HEK293 (cell line): ENCODE measurements at regions not wholly inside any gene's neighbourhood (a gene's known extent, or its start where the extent isn't known, plus 50 kb on each side); places are given as distances from the start of the nearest gene placed in this dataset.

Experiments
- CTCF ChIA-PET: fragments of 350-600 bp; formaldehyde crosslinking; extraction: SDS; loops from one replicate; lab custom pipeline; 2021; ENCODE audit warnings: antibody characterized with exemption; lab: Yijun Ruan, JAX
- POLR2A ChIA-PET: fragments of 300-600 bp; formaldehyde crosslinking; extraction: SDS; loops from one replicate; lab custom pipeline; 2020; ENCODE audit warnings: antibody characterized with exemption, inconsistent platforms; lab: Yijun Ruan, JAX
- H3K27ac ChIP-seq: fragments of 200-500 bp; sonication (Bioruptor generic); 2 replicates; pipeline ENCODE4 v1.5.1; 2014; ENCODE audit warnings: low read depth, low read length, control low read depth, inconsistent platforms; ENCODE audit errors: extremely low read depth
- H3K36me3 ChIP-seq, 2 experiments: fragments of 200-500 bp in 1 of 2; sonication (Bioruptor generic) in 1 of 2; 1 replicate in 1 of 2; 2 replicates in 1 of 2; pipeline ENCODE4 v1.5.1; 2014 to 2017; ENCODE audit warnings: inconsistent platforms in 2 of 2, low read length in 2 of 2; ENCODE audit not compliant: control insufficient read depth in 2 of 2, insufficient read depth in 1 of 2
- H3K4me1 ChIP-seq: fragments of 200-500 bp; sonication (Bioruptor generic); 2 replicates; pipeline ENCODE4 v1.5.1; 2014; ENCODE audit warnings: mild to moderate bottlenecking, low read length, inconsistent platforms; ENCODE audit not compliant: control insufficient read depth, insufficient read depth
- H3K4me3 ChIP-seq: 2 replicates; pipeline ENCODE4 v1.5.1; 2011; ENCODE audit warnings: low read depth, mild to moderate bottlenecking, control low read depth, low read length, moderate library complexity
- H3K9me3 ChIP-seq: fragments of 200-500 bp; sonication (Bioruptor generic); 2 replicates; pipeline ENCODE4 v1.5.1; 2014; ENCODE audit warnings: low read depth, low read length, inconsistent platforms; ENCODE audit not compliant: control insufficient read depth, insufficient read depth
- BCL11A ChIP-seq: fragments of 450-650 bp; formaldehyde crosslinking; IDR thresholded peaks from 2 replicates; pipeline ENCODE4 v1.5.1; 2016; ENCODE audit warnings: low read depth, missing biosample characterization, missing genetic modification characterization
- FEZF1 ChIP-seq: fragments of 450-650 bp; formaldehyde crosslinking; IDR thresholded peaks from 2 replicates; pipeline ENCODE4 v1.5.1; 2016; ENCODE audit warnings: missing biosample characterization, missing genetic modification characterization
- KLF16 ChIP-seq: fragments of 450-650 bp; formaldehyde crosslinking; IDR thresholded peaks from 2 replicates; pipeline ENCODE4 v1.5.1; 2017; ENCODE audit warnings: missing biosample characterization, missing genetic modification characterization
- MYNN ChIP-seq: fragments of 450-650 bp; formaldehyde crosslinking; IDR thresholded peaks from 2 replicates; pipeline ENCODE4 v1.5.1; 2016; ENCODE audit warnings: missing biosample characterization, missing genetic modification characterization, borderline replicate concordance
- SCRT1 ChIP-seq: fragments of 450-650 bp; formaldehyde crosslinking; IDR thresholded peaks from 2 replicates; pipeline ENCODE4 v1.5.1; 2016; ENCODE audit warnings: missing biosample characterization, missing genetic modification characterization, borderline replicate concordance
- SETDB1 ChIP-seq: IDR thresholded peaks from one replicate; pipeline ENCODE4 v1.6.1; 2017; ENCODE audit warnings: mild to moderate bottlenecking, low read length, moderate library complexity, mixed read lengths; ENCODE audit not compliant: insufficient read length
- ZNF184 ChIP-seq: fragments of 450-650 bp; IDR thresholded peaks from 2 replicates; pipeline ENCODE4 v1.5.1; 2018; ENCODE audit warnings: missing biosample characterization, mild to moderate bottlenecking, missing genetic modification characterization
- ZNF221 ChIP-seq: fragments of 450-650 bp; formaldehyde crosslinking; IDR thresholded peaks from 2 replicates; pipeline ENCODE4 v1.5.1; 2017; ENCODE audit warnings: missing biosample characterization, missing genetic modification characterization, borderline replicate concordance
- ZNF239 ChIP-seq: fragments of 450-650 bp; formaldehyde crosslinking; IDR thresholded peaks from 2 replicates; pipeline ENCODE4 v1.5.1; 2016; ENCODE audit warnings: missing biosample characterization, missing genetic modification characterization
- ZNF280C ChIP-seq: fragments of 450-650 bp; formaldehyde crosslinking; IDR thresholded peaks from 2 replicates; pipeline ENCODE4 v1.5.1; 2016; ENCODE audit warnings: missing biosample characterization, missing genetic modification characterization
- ZNF354C ChIP-seq: fragments of 450-650 bp; formaldehyde crosslinking; IDR thresholded peaks from 2 replicates; pipeline ENCODE4 v1.5.1; 2016; ENCODE audit warnings: missing biosample characterization, missing genetic modification characterization, low read depth, borderline replicate concordance
- ZNF404 ChIP-seq: fragments of 450-650 bp; formaldehyde crosslinking; IDR thresholded peaks from 2 replicates; pipeline ENCODE4 v1.5.1; 2017; ENCODE audit warnings: missing biosample characterization, missing genetic modification characterization
- ZNF501 ChIP-seq: fragments of 450-650 bp; formaldehyde crosslinking; IDR thresholded peaks from 2 replicates; pipeline ENCODE4 v1.5.1; 2016; ENCODE audit warnings: missing biosample characterization, missing genetic modification characterization
- ZNF544 ChIP-seq: fragments of 450-650 bp; formaldehyde crosslinking; IDR thresholded peaks from 2 replicates; pipeline ENCODE4 v1.5.0; 2017; ENCODE audit warnings: missing biosample characterization, missing genetic modification characterization
- ZNF585B ChIP-seq: fragments of 450-650 bp; formaldehyde crosslinking; IDR thresholded peaks from 2 replicates; pipeline ENCODE4 v1.5.1; 2016; ENCODE audit warnings: missing biosample characterization, missing genetic modification characterization
- ZNF654 ChIP-seq: fragments of 450-650 bp; formaldehyde crosslinking; IDR thresholded peaks from 2 replicates; pipeline ENCODE4 v1.5.1; 2016; ENCODE audit warnings: low read depth, missing biosample characterization, missing genetic modification characterization
- TF ChIP-seq, protein P1 (sequence below): fragments of 450-650 bp; formaldehyde crosslinking; IDR thresholded peaks from 2 replicates; pipeline ENCODE4 v1.5.1; 2016; ENCODE audit warnings: missing biosample characterization, missing genetic modification characterization
- TF ChIP-seq, protein P2 (sequence below): fragments of 450-650 bp; formaldehyde crosslinking; IDR thresholded peaks from 2 replicates; pipeline ENCODE4 v1.5.1; 2016; ENCODE audit warnings: missing biosample characterization, missing genetic modification characterization, borderline replicate concordance

DNA sequence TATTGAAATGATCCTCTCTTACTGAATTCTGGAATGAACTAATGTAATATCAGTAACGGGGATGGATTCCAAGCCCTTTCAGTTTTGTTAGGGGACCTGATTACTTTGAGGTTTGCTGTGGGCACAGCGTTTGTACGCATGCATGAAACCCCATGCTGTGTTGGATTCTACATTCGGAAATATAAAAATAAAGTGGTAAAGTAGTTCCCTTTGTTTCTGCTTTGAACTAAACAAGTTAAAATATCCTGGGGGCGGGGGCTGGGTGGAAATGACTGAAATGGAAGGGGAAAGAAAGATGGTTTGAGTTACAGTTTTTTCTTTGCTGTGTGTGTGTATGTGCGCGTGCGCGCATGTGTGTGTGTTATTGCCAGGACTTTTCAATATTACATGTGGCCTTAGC, 196.5 kb upstream of the OPRM1 start (continued):
- TF ChIP-seq ZNF404: no peak

GRCh38 chr6:153840039-153840850, 198.8 kb upstream of the OPRM1 start:
- H3K36me3 ChIP-seq: no peaks in the 10 kb centered on the region
- H3K9me3 ChIP-seq: no peaks in the 10 kb centered on the region
- H3K27ac ChIP-seq: no peak overlapping the region
- TF ChIP-seq ZNF184 (tag by site-specific recombination): no peak
- no peak for TF ChIP-seq ZNF404
- TF ChIP-seq, protein P1, sequence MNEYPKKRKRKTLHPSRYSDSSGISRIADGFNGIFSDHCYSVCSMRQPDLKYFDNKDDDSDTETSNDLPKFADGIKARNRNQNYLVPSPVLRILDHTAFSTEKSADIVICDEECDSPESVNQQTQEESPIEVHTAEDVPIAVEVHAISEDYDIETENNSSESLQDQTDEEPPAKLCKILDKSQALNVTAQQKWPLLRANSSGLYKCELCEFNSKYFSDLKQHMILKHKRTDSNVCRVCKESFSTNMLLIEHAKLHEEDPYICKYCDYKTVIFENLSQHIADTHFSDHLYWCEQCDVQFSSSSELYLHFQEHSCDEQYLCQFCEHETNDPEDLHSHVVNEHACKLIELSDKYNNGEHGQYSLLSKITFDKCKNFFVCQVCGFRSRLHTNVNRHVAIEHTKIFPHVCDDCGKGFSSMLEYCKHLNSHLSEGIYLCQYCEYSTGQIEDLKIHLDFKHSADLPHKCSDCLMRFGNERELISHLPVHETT: no peak
- TF ChIP-seq, protein P2, sequence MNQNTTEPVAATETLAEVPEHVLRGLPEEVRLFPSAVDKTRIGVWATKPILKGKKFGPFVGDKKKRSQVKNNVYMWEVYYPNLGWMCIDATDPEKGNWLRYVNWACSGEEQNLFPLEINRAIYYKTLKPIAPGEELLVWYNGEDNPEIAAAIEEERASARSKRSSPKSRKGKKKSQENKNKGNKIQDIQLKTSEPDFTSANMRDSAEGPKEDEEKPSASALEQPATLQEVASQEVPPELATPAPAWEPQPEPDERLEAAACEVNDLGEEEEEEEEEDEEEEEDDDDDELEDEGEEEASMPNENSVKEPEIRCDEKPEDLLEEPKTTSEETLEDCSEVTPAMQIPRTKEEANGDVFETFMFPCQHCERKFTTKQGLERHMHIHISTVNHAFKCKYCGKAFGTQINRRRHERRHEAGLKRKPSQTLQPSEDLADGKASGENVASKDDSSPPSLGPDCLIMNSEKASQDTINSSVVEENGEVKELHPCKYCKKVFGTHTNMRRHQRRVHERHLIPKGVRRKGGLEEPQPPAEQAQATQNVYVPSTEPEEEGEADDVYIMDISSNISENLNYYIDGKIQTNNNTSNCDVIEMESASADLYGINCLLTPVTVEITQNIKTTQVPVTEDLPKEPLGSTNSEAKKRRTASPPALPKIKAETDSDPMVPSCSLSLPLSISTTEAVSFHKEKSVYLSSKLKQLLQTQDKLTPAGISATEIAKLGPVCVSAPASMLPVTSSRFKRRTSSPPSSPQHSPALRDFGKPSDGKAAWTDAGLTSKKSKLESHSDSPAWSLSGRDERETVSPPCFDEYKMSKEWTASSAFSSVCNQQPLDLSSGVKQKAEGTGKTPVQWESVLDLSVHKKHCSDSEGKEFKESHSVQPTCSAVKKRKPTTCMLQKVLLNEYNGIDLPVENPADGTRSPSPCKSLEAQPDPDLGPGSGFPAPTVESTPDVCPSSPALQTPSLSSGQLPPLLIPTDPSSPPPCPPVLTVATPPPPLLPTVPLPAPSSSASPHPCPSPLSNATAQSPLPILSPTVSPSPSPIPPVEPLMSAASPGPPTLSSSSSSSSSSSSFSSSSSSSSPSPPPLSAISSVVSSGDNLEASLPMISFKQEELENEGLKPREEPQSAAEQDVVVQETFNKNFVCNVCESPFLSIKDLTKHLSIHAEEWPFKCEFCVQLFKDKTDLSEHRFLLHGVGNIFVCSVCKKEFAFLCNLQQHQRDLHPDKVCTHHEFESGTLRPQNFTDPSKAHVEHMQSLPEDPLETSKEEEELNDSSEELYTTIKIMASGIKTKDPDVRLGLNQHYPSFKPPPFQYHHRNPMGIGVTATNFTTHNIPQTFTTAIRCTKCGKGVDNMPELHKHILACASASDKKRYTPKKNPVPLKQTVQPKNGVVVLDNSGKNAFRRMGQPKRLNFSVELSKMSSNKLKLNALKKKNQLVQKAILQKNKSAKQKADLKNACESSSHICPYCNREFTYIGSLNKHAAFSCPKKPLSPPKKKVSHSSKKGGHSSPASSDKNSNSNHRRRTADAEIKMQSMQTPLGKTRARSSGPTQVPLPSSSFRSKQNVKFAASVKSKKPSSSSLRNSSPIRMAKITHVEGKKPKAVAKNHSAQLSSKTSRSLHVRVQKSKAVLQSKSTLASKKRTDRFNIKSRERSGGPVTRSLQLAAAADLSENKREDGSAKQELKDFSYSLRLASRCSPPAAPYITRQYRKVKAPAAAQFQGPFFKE (tag by site-specific recombination): no peak
- TF ChIP-seq KLF16: no peak
- no peak for TF ChIP-seq SCRT1 (tag by site-specific recombination)
- TF ChIP-seq ZNF654: no peak
- TF ChIP-seq MYNN (tag by site-specific recombination): no peak
- TF ChIP-seq ZNF280C: no peak
- TF ChIP-seq ZNF544 (tag by site-specific recombination): no peak
- TF ChIP-seq SETDB1: no peak
- no peak for TF ChIP-seq ZNF354C
- TF ChIP-seq FEZF1 (tag by site-specific recombination): no peak
- TF ChIP-seq ZNF501 (tag by site-specific recombination): no peak
- no peak for TF ChIP-seq ZNF585B (tag by site-specific recombination)
- TF ChIP-seq ZNF221 (tag by site-specific recombination): no peak
- TF ChIP-seq ZNF239 (tag by site-specific recombination): no peak
- TF ChIP-seq BCL11A (tag by site-specific recombination): no peak
- TF ChIP-seq, all 188 proteins: peak for 0
- Histone ChIP-seq H3K4me3 (no peak overlapping the region), H3K4me1 (no peaks in the 10 kb centered on the region)
- ChIA-PET CTCF (interaction anchor here (1.2 kb wide), 1 partner anchor 108 kb away, joined by 8 read pairs; no protein-coding TSS in a partner anchor), POLR2A (no interaction called here)
